Upper lobe of left lung (tissue), 4 donors: ENCODE measurements at regions not wholly inside any gene's neighbourhood (a gene's known extent, or its start where the extent isn't known, plus 50 kb on each side); places are given as distances from the start of the nearest gene placed in this dataset.

Experiments
- CTCF ChIP-seq, 6 experiments: fragments of 450-650 bp in 4 of 6; fragments of 200-600 bp in 2 of 6; sonication (generic) in 2 of 6; IDR thresholded peaks; one replicate each; pipeline ENCODE4 v1.5.1; 2016 to 2019; ENCODE audit warnings: antibody characterized with exemption in 6 of 6
- EP300 ChIP-seq, 4 donors: sonication (generic); formaldehyde crosslinking; IDR thresholded peaks; one replicate each; pipeline ENCODE4 v1.5.1; 2017; ENCODE audit warnings: antibody characterized with exemption in 4 of 4, control low read depth in 2 of 4
- POLR2A ChIP-seq, 4 donors: fragments of 450-650 bp; IDR thresholded peaks; one replicate each; pipeline ENCODE4 v1.5.1; 2016 to 2017; ENCODE audit warnings: antibody characterized with exemption in 4 of 4, mild to moderate bottlenecking in 2 of 4
- POLR2AphosphoS5 ChIP-seq, 2 donors: sonication (generic); formaldehyde crosslinking; IDR thresholded peaks; one replicate each; pipeline ENCODE4 v1.5.1; 2017; ENCODE audit warnings: antibody characterized with exemption in 2 of 2

- TF ChIP-seq POLR2A (IDR thresholded peaks at IDR 0.05), result no peak
- no peak for TF ChIP-seq EP300 (IDR thresholded peaks at IDR 0.05)
- peak in 5 of 6 experiments; percentile 22 to 74 (median 41) for TF ChIP-seq CTCF (IDR thresholded peaks at IDR 0.05)
- TF ChIP-seq POLR2AphosphoS5 (IDR thresholded peaks at IDR 0.05), result no peak
Measured at GRCh38 chr6:44062771-44063560, 64.3 kb downstream of the MRPL14 start.
